Globus pallidus (tissue), 1 donor: ENCODE measurements at regions not wholly inside any gene's neighbourhood (a gene's known extent, or its start where the extent isn't known, plus 50 kb on each side); places are given as distances from the start of the nearest gene placed in this dataset.
"Not testable (repeated sequence)": the region's sequence is repeated elsewhere in the genome, so short reads cannot be mapped to it uniquely, and the experiment has no call there.

ENCODE experiments used
- DNase-seq: peaks from one replicate; pipeline ENCODE4 v3.0.0-alpha.2; 2015; ENCODE audit warnings: low spot score

GRCh38 chr6:74715355-74716085, 490.3 kb downstream of the COL12A1 start:
- DNase-seq: no peak

- DNase-seq: no peak
Measured at GRCh38 chr6:74713941-74714340, 491.9 kb downstream of the COL12A1 start.

- no peak for DNase-seq
Measured at GRCh38 chr6:74705451-74705850, 500.4 kb downstream of the COL12A1 start.

GRCh38 chr6:74704540-74704939, 501.3 kb downstream of the COL12A1 start:
- not testable (repeated sequence) for DNase-seq

GRCh38 chr6:74690365-74690764, 515.5 kb downstream of the COL12A1 start:
- no peak for DNase-seq

- no peak for DNase-seq
Measured at GRCh38 chr6:74689601-74690000, 516.3 kb downstream of the COL12A1 start.

GRCh38 chr6:74677463-74677862, 528.4 kb downstream of the COL12A1 start:
- DNase-seq: no peak

- no peak for DNase-seq
Measured at GRCh38 chr6:74676906-74677305, 528.9 kb downstream of the COL12A1 start.

GRCh38 chr6:74674377-74674776, 531.5 kb downstream of the COL12A1 start:
- no peak for DNase-seq

- DNase-seq: no peak
Measured at GRCh38 chr6:74671558-74672025, 534.3 kb downstream of the COL12A1 start.

GRCh38 chr6:74658391-74658790, 547.5 kb downstream of the COL12A1 start:
- no peak for DNase-seq

- no peak for DNase-seq
Measured at GRCh38 chr6:74657931-74658330, 547.9 kb downstream of the COL12A1 start.

GRCh38 chr6:74657011-74657410, 548.8 kb downstream of the COL12A1 start:
- no peak for DNase-seq

GRCh38 chr6:74656453-74656852, 549.4 kb downstream of the COL12A1 start:
- no peak for DNase-seq

GRCh38 chr6:74654296-74654695, 551.6 kb downstream of the COL12A1 start:
- no peak for DNase-seq

- no peak for DNase-seq
Measured at GRCh38 chr6:74651948-74652842, 553.7 kb downstream of the COL12A1 start.

- no peak for DNase-seq
Measured at GRCh38 chr6:74650668-74651067, 555.2 kb downstream of the COL12A1 start.

- no peak for DNase-seq
Measured at GRCh38 chr6:74646461-74646860, 559.4 kb downstream of the COL12A1 start.

- no peak for DNase-seq
Measured at GRCh38 chr6:74645108-74645849, 560.6 kb downstream of the COL12A1 start.

GRCh38 chr6:74642101-74642500, 563.8 kb downstream of the COL12A1 start:
- DNase-seq: no peak

- no peak for DNase-seq
Measured at GRCh38 chr6:74638412-74638811, 567.4 kb downstream of the COL12A1 start.

GRCh38 chr6:74632196-74632875, 573.5 kb downstream of the COL12A1 start:
- DNase-seq: no peak
